Raji (cell line): ENCODE measurements at regions not wholly inside any gene's neighbourhood (a gene's known extent, or its start where the extent isn't known, plus 50 kb on each side); places are given as distances from the start of the nearest gene placed in this dataset.

Experiments
- POLR2A ChIP-seq: IDR thresholded peaks from 2 replicates; pipeline ENCODE4 v1.6.1; 2011; ENCODE audit warnings: low read depth, low read length, control low read depth; ENCODE audit not compliant: insufficient read depth

DNA sequence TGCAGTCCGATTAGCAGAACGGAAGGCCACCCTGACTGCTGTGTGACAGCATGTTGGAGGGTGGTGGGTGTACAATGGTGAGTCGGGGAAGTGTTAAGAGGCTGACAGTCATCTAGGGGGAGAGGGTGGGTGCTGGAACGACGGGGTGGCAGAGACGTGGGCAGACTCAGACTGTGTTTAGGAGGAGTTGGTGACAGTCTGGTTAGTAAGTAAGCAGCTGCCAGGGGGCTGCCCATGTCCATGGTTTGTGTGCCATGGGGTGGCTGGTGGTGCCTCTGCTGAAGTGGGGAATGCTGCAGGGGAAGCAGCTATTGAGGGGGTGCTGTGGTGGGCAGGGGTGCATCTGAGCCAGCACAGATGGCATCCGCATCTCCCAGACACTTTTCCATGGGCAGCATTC is 51.3 kb upstream of the BOD1 start:
- TF ChIP-seq POLR2A = no peak

GRCh38 chr5:173668245-173668800 is 51.9 kb upstream of the BOD1 start:
- no peak for TF ChIP-seq POLR2A

DNA sequence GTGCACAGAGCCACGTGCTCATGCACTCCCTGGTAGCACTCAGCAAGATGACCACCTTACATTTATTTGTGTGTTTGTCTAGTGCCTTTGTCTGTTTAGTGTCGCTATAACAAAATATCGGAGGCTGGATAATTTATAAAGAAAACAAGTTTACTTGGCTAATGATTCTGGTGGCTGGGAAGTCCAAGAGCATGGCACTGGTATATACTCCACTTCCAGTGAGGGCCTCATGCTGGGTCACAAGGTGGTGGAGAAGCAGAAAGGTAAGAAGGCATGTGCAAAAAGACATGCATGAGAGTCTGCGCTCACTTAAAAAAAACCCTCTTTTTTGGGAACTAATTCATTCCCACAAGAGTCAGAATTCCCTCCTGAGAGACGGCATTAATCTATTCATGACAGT is 52.5 kb upstream of the BOD1 start:
- TF ChIP-seq POLR2A = no peak

DNA sequence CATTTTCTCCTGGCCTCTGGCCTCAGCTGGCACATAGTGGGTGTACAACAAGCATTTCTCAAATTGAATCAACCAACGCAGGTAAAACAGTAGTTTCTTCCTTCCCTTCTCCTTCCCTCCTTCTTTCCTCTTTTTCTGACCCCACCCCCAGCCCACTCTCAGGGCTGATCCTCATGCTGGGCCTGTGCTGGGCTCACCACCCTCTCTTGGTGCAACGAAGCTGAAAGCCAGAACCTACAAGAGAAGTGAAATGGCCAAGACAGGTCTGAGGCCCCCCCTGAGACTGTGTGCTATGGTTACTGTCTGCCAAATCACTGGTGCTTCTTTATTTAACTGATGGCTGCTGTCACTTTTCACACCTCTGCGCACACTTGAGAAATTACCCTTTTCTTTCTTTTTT is 53.0 kb upstream of the BOD1 start:
- TF ChIP-seq POLR2A = no peak

DNA sequence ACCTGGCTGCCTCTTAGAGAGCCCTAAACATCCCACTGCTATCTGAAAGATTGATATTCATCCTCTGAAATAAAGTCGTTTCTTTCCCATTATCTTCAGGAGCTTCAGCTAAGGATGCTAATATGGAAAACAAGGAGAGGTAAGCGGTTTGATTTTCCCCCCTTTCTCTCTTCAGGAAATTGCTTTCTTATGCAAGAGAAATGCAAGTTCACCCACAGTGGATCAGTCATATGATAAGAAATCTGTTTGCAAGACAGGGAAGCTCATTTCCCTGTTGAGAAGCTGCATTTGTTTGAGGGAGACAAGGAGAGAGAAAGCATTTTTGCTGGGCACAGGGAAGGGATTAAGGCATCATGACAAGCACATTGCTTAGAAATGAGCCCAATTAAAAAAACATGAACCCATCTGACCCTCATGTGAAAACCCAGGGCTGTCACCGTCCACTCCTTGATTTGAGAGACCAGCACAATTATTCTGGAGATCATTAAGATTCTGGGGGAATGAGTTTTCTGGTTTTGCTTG is 53.7 kb upstream of the BOD1 start:
- no peak for TF ChIP-seq POLR2A

DNA sequence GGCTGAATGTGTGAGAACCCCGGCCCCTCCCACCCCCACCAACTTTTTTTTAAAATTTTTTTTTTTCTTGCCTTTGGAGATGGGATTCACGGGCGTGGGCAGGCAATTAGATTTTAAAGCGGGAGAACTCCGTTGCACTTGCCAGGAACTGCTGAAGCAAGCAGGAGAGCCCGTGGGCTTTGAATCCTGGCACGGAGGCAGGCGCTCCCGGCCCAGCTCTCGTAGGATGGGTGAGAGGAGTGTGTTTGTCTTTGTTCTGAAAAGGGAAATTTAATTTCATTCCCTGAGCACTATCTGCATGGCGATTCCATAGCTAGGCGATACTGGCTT is 54.3 kb upstream of the BOD1 start:
- no peak for TF ChIP-seq POLR2A

- no peak for TF ChIP-seq POLR2A
Measured at GRCh38 chr5:173671121-173671949, 54.9 kb upstream of the BOD1 start.

GRCh38 chr5:173672166-173672565 is 55.7 kb upstream of the BOD1 start:
- no peak for TF ChIP-seq POLR2A

- no peak for TF ChIP-seq POLR2A
Measured at GRCh38 chr5:173672891-173673290, 56.4 kb upstream of the BOD1 start.

DNA sequence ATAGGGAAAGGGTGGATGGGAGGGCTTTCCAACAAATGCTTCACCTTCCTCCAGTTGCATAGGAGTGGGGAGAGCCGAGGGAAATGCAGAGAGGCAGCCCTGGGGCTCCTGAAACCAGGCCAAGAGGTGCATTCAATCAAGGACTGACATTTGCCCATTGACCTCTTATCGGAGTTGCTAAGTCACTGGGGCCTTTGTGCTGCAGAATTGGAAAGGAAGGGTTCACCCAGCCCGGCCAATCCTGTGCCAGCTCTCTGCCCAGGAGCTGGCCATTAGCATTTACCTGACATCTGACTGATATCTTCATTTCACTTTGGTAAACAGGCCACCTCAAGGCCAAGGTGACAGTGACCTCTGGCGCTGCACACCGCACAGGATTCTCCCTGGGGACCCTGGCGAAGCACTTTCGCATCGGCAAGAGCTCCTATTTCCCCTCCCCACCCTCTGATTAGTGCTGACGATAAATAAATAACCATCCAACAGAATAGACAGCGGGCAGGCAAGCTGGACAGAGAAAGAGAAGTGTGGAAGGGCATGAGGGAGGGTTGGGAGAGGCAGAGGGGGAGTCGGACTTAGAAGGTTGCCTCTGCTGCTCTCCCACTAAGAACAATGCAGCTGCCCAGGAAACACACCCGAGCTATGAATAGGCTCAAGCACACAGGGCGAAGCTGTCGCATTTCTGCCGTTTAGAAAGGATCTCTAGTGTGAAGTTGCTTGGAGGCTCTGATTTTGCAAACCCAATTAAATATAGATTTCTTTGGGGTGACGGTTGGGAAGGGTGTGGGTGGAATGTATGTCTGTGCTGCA is 57.0 kb upstream of the BOD1 start:
- TF ChIP-seq POLR2A = no peak

DNA sequence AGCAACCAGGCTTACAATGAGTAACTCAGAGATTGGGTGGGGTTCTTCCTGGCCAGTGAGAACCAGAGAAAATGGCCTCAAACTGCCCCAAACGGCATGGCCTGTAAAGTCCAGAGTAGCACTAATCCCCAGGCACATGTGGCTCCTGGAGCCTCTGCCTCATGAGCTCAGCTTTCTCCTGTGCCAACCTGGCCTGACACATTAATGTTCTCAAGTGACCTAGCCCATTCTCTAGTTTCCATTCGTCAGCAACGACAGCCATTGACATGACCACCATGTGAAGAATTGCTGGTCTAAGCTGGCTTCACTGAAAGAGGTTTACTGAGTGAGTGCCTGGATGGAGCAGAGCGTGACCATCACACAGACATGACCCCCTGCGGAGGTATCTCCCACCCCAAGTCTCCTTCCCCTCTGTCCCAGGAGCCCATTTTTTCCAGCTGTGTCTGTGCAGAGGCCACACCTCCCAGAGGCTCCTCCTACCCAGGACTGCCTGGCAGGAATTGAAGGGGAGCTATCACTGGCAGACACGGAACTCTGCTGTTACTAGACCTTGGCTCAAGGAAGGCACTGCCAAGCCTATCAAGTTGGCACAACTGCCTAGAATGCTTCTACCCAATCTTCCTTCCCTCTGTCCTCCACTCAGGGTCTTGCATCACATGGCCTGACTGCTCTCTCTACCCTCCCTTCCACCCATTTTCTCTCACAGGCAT is 59.0 kb upstream of the BOD1 start:
- TF ChIP-seq POLR2A = no peak

DNA sequence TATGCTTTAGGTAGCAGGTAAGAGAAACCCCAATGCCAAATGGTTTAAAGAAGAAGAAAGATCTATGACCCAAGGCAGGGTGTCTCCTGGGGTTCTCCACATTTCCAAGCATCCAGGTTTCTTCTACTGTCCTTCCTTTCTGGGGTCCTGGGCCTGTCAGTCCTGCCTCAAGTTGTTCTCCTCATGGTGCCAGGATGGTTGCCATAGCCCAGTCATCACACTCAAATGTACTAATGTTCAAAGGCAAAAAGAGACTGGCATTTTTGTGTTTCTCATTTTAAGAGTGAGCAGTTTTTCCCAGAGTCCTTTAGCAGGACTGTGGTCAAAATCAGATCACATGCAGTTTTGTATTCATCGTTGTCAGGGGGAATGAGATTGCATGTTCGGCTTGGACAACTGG is 59.9 kb upstream of the BOD1 start:
- no peak for TF ChIP-seq POLR2A

- TF ChIP-seq POLR2A = no peak
Measured at GRCh38 chr5:173677125-173677672, 60.7 kb upstream of the BOD1 start.

DNA sequence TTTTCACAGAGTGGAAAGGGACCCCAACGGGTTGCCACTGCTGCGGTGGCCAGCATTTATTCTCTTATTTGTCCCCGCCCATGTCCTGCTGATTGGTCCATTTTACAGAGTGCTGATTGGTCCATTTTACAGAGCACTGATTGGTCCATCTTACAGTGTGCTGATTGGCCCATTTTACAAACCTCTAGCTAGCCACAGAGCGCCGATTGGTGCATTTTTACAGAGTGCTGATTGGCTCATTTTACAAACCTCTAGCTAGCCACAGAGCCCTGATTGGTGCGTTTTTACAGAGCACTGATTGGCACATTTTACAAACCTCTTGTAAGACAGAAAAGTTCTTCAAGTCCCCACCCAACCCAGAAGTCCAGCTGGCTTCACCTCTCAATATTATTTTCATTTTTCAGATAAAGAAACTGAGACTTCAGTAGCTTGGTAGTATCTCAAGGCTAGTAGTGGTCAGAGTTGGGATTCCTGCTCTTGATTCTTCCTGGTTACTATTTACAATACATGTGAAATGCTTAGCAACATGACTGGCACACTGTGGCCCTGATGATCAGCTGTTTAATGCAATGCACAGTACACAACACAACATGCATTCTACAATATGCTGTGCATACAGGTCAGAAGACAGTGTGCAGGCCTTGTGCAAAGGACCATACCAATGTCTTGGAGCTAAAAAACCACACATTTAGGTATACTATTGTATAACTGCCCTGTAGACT is 63.6 kb upstream of the BOD1 start:
- TF ChIP-seq POLR2A = no peak
